ENCODE measurements at regions not wholly inside any gene's neighbourhood (a gene's known extent, or its start where the extent isn't known, plus 50 kb on each side); places are given as distances from the start of the nearest gene placed in this dataset.

- no peak for TF ChIP-seq CTCF (IDR thresholded peaks at IDR 0.05; ENCODE audit: extremely low read depth, low read depth, low read length)
- Histone ChIP-seq H3K4me2 (ENCODE audit: insufficient read depth, low read length) (no peak overlapping the region), H3K27me3 (ENCODE audit: insufficient read depth, low read length) (no peaks in the 10 kb centered on the region), H3K36me3 (ENCODE audit: insufficient read depth, low read length) (no peaks in the 10 kb centered on the region), H3K27ac (ENCODE audit: low read depth, low read length) (no peak overlapping the region), H3K4me3 (ENCODE audit: insufficient read depth, low read length) (no peak overlapping the region), H4K20me1 (ENCODE audit: insufficient read depth, low read length) (no peaks in the 10 kb centered on the region), H2AFZ (ENCODE audit: low read length) (no peak overlapping the region), H3K9me3 (ENCODE audit: low read depth, low read length) (no peaks in the 10 kb centered on the region), H3K4me1 (ENCODE audit: insufficient read depth, low read length) (peaks cover 15% of the 10 kb centered on the region), H3K79me2 (ENCODE audit: insufficient read depth, low read length) (no peaks in the 10 kb centered on the region)
- DNase-seq (ENCODE audit: insufficient read length, low spot score, missing footprints): no peak
Observed at GRCh38 chr12:127247937-127248336, 1019.0 kb upstream of the TMEM132C start.

- DNase-seq (ENCODE audit: insufficient read length, low spot score, missing footprints): no peak
- Histone ChIP-seq H3K27me3 (ENCODE audit: insufficient read depth, low read length) (no peaks in the 10 kb centered on the region), H3K36me3 (ENCODE audit: insufficient read depth, low read length) (no peaks in the 10 kb centered on the region), H3K27ac (ENCODE audit: low read depth, low read length) (no peak overlapping the region), H3K79me2 (ENCODE audit: insufficient read depth, low read length) (no peaks in the 10 kb centered on the region), H3K9me3 (ENCODE audit: low read depth, low read length) (no peaks in the 10 kb centered on the region), H2AFZ (ENCODE audit: low read length) (no peak overlapping the region), H4K20me1 (ENCODE audit: insufficient read depth, low read length) (no peaks in the 10 kb centered on the region), H3K4me2 (ENCODE audit: insufficient read depth, low read length) (no peak overlapping the region), H3K4me1 (ENCODE audit: insufficient read depth, low read length) (peaks cover 15% of the 10 kb centered on the region), H3K4me3 (ENCODE audit: insufficient read depth, low read length) (no peak overlapping the region)
- TF ChIP-seq CTCF (IDR thresholded peaks at IDR 0.05; ENCODE audit: extremely low read depth, low read depth, low read length): no peak
Observed at GRCh38 chr12:127249428-127249827, 1017.5 kb upstream of the TMEM132C start.

GRCh38 chr12:127253797-127254327, 1013.1 kb upstream of the TMEM132C start:
- H4K20me1 ChIP-seq (ENCODE audit: insufficient read depth, low read length): no peaks in the 10 kb centered on the region
- H3K4me3 ChIP-seq (ENCODE audit: insufficient read depth, low read length): no peak overlapping the region
- no peaks in the 10 kb centered on the region for H3K9me3 ChIP-seq (ENCODE audit: low read depth, low read length)
- no peak for TF ChIP-seq CTCF (IDR thresholded peaks at IDR 0.05; ENCODE audit: extremely low read depth, low read depth, low read length)
- H3K79me2 ChIP-seq (ENCODE audit: insufficient read depth, low read length): no peaks in the 10 kb centered on the region
- H3K4me2 ChIP-seq (ENCODE audit: insufficient read depth, low read length): no peak overlapping the region
- no peak overlapping the region for H2AFZ ChIP-seq (ENCODE audit: low read length)
- H3K36me3 ChIP-seq (ENCODE audit: insufficient read depth, low read length): no peaks in the 10 kb centered on the region
- H3K4me1 ChIP-seq (ENCODE audit: insufficient read depth, low read length): no peaks in the 10 kb centered on the region
- DNase-seq (ENCODE audit: insufficient read length, low spot score, missing footprints): no peak
- no peaks in the 10 kb centered on the region for H3K27me3 ChIP-seq (ENCODE audit: insufficient read depth, low read length)
- H3K27ac ChIP-seq (ENCODE audit: low read depth, low read length): no peak overlapping the region

DNA sequence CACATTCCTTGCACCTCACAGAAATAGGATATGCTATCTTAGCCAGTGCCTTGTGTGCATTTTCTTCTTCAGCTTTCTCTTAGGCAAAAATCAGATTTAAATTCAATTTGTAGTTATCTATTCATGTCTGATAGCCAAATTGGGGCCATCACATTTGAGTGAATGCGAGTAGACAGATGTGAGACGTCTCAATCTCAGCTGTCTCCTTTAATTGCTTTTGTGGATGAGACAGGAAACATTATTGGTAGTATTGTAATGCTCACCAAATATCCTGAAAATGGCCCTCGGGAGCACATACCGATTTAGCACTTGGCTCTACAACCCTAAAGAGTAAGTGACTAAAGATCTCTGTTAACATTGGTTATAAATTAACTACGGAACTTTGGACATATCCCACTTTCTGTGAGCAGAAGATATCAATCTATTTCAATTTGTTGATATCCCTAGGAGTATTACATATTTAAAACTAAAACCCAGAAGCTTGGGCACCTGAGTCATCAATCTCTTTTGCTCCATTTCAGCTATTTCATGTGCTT, 1012.5 kb upstream of the TMEM132C start:
- H3K4me2 ChIP-seq (ENCODE audit: insufficient read depth, low read length): no peak overlapping the region
- no peak for TF ChIP-seq CTCF (IDR thresholded peaks at IDR 0.05; ENCODE audit: extremely low read depth, low read depth, low read length)
- no peak overlapping the region for H3K4me3 ChIP-seq (ENCODE audit: insufficient read depth, low read length)
- no peak overlapping the region for H3K27ac ChIP-seq (ENCODE audit: low read depth, low read length)
- H3K36me3 ChIP-seq (ENCODE audit: insufficient read depth, low read length): no peaks in the 10 kb centered on the region
- no peaks in the 10 kb centered on the region for H4K20me1 ChIP-seq (ENCODE audit: insufficient read depth, low read length)
- no peak overlapping the region for H2AFZ ChIP-seq (ENCODE audit: low read length)
- no peaks in the 10 kb centered on the region for H3K79me2 ChIP-seq (ENCODE audit: insufficient read depth, low read length)
- no peaks in the 10 kb centered on the region for H3K4me1 ChIP-seq (ENCODE audit: insufficient read depth, low read length)
- no peaks in the 10 kb centered on the region for H3K27me3 ChIP-seq (ENCODE audit: insufficient read depth, low read length)
- no peak for DNase-seq (ENCODE audit: insufficient read length, low spot score, missing footprints)
- no peaks in the 10 kb centered on the region for H3K9me3 ChIP-seq (ENCODE audit: low read depth, low read length)
